ENCODE measurements at regions not wholly inside any gene's neighbourhood (a gene's known extent, or its start where the extent isn't known, plus 50 kb on each side); places are given as distances from the start of the nearest gene placed in this dataset.

DNA sequence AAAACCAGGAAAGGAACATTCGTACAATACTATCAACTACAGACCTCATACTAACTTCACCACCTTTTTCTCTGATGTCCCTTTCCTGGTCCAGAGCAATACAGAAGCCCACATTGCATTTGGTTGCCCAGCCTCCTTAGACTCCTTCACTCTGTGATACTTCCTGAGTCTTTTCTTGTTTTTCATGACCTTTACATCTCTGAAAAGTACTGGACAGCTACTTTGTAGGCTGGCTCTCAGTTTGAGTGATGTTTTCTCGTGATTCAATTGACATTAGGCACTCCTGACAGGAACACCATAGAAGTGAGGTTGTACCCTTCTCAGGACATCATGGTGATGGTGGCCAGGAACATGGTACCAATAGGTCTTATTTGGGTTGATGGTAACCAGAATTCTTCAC lies 185.9 kb upstream of the SLC39A10 start:
- POLR2A ChIA-PET = no interaction called here
- Histone ChIP-seq H3K9ac (replicated peaks; ENCODE audit: extremely low read depth, insufficient read depth, low read length) (no peak overlapping the region), H3K79me2 (ENCODE audit: control insufficient read depth, insufficient read depth, low read length) (no peaks in the 10 kb centered on the region), H3K4me2 (ENCODE audit: insufficient read depth, low read length) (no peak overlapping the region), H3K27me3 (ENCODE audit: control insufficient read depth in 2 of 2, insufficient read depth in 2 of 2, low read length in 2 of 2) (no peaks in the 10 kb centered on the region), H4K20me1 (replicated peaks; ENCODE audit: control insufficient read depth, extremely low read depth, insufficient read depth, low read length) (no peaks in the 10 kb centered on the region), H3K36me3 (ENCODE audit: control insufficient read depth in 2 of 2, extremely low read depth in 1 of 2, insufficient read depth in 2 of 2, low read length in 2 of 2) (no peaks in the 10 kb centered on the region), H2AFZ (ENCODE audit: low read depth, low read length) (no peak overlapping the region), H3K4me3 (replicated peaks in 1 of 3; ENCODE audit: insufficient read depth in 1 of 3, low read depth in 1 of 3, low read length in 3 of 3) (no peak overlapping the region), H3K9me3 (replicated peaks; ENCODE audit: control insufficient read depth, insufficient read depth, low read length) (no peaks in the 10 kb centered on the region), H3K9me1 (replicated peaks; ENCODE audit: control insufficient read depth, extremely low read depth, insufficient read depth, low read length) (no peaks in the 10 kb centered on the region), H3K27ac (ENCODE audit: insufficient read depth, low read depth, low read length) (no peak overlapping the region), H3K4me1 (ENCODE audit: control insufficient read depth, extremely low read depth, insufficient read depth, low read length) (no peaks in the 10 kb centered on the region)
- no peak for DNase-seq (ENCODE audit: low read depth, low spot score)
- CTCF ChIA-PET = no interaction called here
- TF ChIP-seq EZH2 (IDR thresholded peaks at IDR 0.05; ENCODE audit: borderline replicate concordance, low read depth, low read length, severe bottlenecking) = no peak
- TF ChIP-seq, protein P1, sequence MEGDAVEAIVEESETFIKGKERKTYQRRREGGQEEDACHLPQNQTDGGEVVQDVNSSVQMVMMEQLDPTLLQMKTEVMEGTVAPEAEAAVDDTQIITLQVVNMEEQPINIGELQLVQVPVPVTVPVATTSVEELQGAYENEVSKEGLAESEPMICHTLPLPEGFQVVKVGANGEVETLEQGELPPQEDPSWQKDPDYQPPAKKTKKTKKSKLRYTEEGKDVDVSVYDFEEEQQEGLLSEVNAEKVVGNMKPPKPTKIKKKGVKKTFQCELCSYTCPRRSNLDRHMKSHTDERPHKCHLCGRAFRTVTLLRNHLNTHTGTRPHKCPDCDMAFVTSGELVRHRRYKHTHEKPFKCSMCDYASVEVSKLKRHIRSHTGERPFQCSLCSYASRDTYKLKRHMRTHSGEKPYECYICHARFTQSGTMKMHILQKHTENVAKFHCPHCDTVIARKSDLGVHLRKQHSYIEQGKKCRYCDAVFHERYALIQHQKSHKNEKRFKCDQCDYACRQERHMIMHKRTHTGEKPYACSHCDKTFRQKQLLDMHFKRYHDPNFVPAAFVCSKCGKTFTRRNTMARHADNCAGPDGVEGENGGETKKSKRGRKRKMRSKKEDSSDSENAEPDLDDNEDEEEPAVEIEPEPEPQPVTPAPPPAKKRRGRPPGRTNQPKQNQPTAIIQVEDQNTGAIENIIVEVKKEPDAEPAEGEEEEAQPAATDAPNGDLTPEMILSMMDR (IDR thresholded peaks at IDR 0.05; ENCODE audit: extremely low read depth in 1 of 2, insufficient read depth in 1 of 2, low read depth in 1 of 2, low read length in 2 of 2) = no peak
- no peak for TF ChIP-seq JUN (IDR thresholded peaks at IDR 0.05; ENCODE audit: borderline replicate concordance, insufficient read depth, insufficient read length, low read depth)
- no peak for TF ChIP-seq POLR2A (IDR thresholded peaks at IDR 0.05; ENCODE audit: low read depth, low read length)
- no peak for TF ChIP-seq MYC (IDR thresholded peaks at IDR 0.05; ENCODE audit: low read depth, low read length)
- no peak for TF ChIP-seq POLR2AphosphoS5 (IDR thresholded peaks at IDR 0.05; ENCODE audit: insufficient read depth, low read depth, low read length)
- TF ChIP-seq MAX (IDR thresholded peaks at IDR 0.05; ENCODE audit: insufficient read depth, insufficient read length) = no peak
- TF ChIP-seq GATA2 (IDR thresholded peaks at IDR 0.05; ENCODE audit: insufficient read depth, insufficient read length, low read depth, low read length) = no peak
- TF ChIP-seq FOS (IDR thresholded peaks at IDR 0.05; ENCODE audit: borderline replicate concordance, insufficient read depth, low read length) = no peak
- no peak for FAIRE-seq
- intact Hi-C loops (cut with micrococcal nuclease) (no loop called here), dilution Hi-C loops (cut with MboI; ENCODE audit: extremely low pct_ligation_motif_present, low sequenced_read_pairs) (no loop called here)
- BruUV-seq (replicated peaks) = no TSS peak

Data from endothelial cell of umbilical vein (primary cell).